Amniotic epithelial cell (primary cell): ENCODE measurements at regions not wholly inside any gene's neighbourhood (a gene's known extent, or its start where the extent isn't known, plus 50 kb on each side); places are given as distances from the start of the nearest gene placed in this dataset.
"Not testable (repeated sequence)": the region's sequence is repeated elsewhere in the genome, so short reads cannot be mapped to it uniquely, and the experiment has no call there.

Experiments
- DNase-seq: peaks from one replicate; pipeline ENCODE4 v3.0.0-alpha.2; 2010; ENCODE audit warnings: low read depth

DNA sequence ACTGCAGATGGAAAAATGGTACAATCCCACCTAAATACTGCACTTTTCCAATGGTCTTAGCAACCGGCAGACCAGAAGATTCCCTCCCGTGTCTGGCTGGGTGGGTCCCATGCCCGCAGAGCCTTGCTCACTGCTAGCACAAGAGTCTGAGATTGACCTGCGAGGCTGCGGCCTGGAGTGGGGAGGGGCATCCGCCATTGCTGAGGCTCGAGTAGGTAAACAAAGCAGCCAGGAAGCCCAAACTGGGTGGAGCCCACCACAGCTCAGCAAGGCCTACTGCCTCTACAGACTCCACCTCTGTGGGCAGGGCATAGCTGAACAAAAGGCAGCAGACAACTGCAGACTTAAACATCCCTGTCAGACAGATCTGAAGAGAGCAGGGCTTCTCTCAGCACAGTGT, 221.6 kb upstream of the CTNND2 start:
- no peak for DNase-seq

DNA sequence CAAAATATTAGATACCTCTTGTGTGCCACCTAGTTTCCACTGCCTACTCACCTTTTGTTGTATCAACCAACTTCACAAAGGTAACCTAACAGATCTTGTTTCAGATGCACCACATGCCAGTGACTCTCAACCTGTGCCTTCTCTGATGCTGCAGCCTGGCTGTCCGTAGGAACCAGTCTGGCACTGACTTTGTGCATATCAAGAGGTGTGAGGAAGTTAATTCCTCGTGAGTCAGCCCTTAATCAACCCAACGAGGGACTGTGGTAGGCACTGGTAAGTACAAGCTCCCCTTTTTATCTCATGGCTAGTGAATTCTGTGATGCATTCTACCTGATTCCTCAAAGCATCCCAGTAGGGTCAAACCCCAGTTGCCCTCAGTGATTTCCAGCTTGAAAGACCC, 215.4 kb upstream of the CTNND2 start:
- DNase-seq, result no peak

DNA sequence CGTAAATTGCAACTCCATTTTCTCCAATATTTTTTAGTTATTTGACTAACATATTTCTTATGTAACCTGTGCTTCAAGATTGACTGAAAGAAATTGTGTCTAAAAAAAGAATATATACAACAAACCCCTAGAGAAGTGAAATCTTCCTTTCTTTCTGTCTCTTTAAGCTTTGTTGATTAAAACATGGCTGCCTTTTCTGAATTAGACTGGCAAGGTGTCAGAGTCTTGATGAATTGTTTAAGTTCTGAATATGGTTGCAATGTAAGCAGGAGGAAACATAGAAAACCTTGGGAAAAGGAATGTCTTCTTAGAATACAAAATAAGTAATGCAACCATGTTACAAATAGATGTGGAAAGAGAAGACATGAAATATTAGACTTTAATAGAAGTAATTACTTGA, 209.8 kb upstream of the CTNND2 start:
- no peak for DNase-seq

DNA sequence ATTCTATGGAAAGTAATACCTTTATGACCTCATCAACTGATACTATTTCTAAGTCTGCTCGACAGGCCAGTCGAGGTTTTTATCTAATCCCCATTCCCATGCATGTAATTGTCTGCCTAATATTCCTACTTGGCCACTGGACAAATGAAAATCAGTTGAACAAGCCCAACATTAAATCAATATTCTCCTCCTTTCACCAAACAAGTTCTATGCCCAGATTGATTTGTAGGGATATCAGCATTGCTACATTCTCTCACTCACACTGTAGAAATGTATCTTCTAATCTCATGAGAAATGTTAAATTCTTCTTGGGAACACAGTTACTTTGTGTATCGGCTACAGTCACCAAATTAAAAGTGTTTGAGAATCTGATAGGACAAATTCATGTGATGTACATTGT, 208.8 kb upstream of the CTNND2 start:
- no peak for DNase-seq

DNA sequence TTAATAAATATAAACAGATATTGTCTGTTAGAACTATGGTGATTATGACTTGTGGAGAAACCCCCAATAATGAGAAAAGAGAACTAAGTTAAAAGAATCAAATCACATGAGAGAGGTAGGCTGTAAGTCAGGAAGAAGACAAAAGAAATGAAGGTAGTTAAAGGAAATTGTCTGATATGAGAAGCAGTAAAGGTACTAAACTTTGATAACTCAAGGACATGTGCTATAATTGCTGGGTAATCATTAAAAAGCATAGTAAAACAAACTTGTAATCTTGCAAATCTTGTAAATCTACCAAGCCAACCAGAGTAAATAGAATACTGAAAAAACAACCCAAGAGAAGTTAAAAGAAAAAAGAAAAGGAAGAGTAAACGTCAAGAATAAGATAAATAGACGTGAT, 207.0 kb upstream of the CTNND2 start:
- DNase-seq, result no peak

DNA sequence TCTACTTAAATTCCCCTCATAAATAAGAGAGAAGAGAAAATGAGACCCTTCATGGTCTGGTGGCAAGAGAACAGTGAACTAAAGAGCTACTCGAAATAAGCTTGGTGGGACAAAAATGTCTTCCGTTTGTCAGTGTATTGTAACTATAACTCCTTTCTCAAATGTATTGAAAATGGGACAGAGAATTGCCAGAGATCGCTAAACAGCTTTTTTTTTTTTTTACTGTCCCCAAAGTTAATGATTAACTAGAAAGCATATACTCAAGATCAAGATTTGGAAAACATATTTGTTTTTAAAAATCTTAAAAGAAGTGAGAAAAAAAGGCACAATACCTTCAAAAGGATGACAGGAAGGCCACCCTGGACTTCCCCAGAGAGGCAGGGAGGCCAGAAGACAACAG, 206.4 kb upstream of the CTNND2 start:
- no peak for DNase-seq

DNA sequence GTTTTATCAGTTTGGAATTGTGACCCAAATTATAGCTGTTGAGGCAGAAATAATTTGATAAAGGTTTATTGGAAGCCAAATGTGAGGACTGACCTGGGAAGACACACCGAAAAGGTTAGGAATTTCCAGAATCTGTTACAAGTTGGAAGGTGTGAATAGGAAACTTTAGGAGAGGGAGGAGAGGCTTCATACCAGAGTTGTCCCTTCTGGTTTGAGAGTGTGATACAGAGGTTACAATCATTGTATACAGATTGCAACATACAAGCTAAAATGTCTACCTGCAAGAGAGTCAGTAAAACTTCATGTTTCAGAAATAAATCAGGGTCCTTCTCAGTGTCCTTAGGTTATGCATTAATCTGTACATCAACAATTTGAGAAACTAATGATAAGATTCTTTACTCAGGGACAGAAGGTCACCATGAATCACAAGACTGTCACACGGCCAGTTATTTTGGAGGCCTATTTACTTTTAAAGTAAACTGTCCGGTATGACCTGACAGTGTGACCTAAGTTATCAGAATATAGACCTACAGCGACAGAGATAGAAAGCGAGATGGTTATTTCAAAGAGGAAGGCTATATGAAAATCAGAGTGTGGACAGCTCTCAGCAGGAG, 204.9 kb upstream of the CTNND2 start:
- no peak for DNase-seq

DNA sequence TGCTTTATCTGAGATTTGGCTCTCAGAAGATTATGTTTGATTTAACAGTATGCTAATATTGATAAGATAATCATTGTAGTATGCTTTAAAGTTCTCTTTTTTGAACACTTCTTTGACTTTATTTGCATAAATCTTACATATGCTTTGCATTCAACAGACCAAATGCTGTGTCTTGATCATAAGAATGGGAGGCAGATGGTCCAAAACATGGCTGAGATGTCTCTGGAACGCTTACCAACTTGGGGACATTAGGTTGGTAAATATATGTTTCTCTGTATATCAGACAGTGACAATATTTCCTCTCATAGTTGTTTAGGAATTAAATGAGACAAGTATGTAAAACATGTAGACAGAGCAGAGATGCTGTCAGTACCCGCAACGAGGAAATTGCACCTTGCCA, 197.9 kb upstream of the CTNND2 start:
- no peak for DNase-seq

DNA sequence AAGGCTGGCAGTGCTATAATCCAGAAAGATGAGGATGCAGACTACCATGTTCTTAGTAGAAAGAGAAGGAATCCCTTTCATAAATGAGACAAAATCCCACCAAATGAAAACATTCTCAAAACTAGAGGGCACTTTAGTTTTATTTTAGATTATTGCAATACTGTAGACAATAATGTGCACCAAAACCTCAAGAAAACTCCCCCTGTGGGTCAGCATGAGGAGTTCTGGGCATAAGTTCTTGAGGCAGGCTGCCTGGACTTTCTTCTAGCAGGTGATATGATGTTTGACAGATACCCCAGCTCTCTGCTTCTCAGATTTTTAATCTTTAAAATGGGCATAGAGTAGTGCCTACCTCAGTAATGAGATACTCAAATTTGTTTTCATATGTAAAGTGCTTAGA, 196.3 kb upstream of the CTNND2 start:
- DNase-seq, result no peak

DNA sequence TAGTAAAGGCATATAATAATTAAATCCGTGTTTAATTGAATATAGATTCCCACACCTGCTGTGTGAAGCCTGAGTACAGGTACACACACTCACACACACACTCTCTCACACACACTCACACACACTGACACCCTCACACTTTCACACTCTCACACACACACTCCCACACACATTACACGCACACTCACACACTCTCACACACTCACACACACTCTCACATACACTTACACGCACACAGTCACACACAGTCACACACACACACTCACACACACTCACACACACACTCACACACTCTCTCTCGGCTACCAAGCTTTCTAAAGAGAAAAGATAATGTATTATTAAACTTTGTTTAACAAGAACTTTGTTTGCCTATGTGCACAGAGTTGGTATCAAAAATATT, 195.1 kb upstream of the CTNND2 start:
- no peak for DNase-seq

DNA sequence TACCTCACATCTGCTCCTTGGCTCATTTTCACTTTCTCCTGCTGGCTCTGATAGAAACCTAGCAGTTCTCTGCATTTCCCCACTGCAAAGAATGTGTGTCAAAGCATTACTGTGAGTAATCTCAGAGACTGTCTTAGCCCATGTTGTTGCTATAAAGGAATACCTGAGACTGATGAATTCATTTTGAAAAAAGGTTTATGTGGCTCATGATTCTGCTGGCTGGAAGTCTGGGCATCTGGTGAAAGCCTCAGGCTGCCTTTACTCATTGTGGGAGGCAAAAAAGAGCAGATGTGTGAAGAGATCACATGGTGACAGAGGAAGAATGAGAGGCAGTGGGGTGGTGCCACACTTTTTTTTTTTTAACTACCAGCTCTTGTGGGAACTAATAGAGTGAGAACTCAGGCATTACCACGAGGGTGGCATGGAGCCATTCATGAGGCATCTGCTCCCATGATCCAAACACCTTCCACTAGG, 191.6 kb upstream of the CTNND2 start:
- no peak for DNase-seq

DNA sequence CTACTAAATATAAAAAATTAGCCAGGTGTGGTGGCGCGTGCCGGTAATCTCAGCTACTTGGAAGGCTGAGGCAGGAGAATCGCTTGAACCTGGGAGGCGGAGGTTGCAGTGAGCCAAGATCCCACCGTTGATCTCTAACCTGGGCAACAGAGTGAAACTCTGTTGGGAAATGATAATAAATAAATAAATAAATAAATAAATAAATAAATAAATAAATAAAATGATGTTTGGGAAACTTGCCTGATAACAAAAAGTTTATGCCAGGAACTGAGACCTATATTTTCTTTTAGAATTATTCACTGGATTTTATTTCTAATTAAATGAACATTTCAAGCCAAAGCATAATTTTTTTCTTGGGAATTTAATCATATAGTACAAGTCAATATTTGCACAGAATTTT, 189.3 kb upstream of the CTNND2 start:
- no peak for DNase-seq

DNA sequence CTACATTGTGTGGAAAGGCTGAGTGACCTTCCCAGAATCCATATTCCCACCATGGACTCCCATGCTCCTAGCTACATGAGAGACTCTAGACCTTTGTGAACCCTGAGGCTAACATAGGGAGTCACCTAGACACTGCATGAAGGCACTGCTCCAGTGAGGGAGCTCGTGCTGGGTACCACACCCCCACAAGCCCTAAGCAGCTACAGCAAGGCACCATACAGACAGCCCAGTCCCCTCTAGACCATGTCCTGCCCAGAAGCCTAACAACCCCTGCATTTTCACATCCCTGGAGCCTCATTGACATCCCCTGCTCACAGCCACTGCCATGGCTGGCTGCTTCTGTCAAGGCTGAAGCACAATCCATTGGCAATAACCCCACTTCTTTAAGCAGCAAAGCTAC, 176.5 kb upstream of the CTNND2 start:
- DNase-seq, result no peak

DNA sequence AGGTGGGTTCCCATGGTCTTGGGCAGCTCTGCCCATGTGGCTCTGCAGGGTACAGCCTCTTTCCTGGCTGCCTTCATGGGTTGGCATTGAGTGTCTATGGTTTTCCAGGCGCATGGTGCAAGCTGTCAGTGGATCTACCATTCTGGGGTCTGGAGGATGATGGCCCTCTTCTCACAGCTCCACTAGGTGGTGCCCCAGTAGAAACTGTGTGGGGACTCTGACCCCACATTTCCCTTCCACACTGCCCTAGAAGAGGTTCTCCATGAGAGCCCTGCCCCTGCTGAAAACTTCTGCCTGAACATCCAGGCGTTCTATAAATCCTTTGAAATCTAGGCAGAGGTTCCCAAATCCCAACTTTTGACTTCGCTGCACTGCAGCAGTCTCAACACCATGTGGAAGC, 174.0 kb upstream of the CTNND2 start:
- not testable (repeated sequence) for DNase-seq

DNA sequence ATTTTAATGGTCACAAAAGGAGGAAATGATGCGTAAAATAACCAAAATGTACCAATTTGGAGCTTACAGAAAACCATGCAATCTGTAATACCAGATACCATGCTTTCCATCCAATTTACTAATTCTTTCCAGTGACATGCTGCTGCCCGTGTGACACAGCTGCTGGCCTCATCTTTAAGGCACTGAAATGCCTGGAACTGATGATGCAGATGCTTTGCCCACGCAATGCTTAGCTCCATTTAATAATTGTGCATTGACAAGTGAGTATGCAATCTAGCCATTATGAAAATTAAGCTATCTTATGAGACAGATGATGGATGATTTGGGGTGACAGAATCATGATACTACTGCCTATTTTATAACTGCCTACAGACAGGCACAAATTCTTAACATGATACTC, 169.2 kb upstream of the CTNND2 start:
- DNase-seq, result no peak

DNA sequence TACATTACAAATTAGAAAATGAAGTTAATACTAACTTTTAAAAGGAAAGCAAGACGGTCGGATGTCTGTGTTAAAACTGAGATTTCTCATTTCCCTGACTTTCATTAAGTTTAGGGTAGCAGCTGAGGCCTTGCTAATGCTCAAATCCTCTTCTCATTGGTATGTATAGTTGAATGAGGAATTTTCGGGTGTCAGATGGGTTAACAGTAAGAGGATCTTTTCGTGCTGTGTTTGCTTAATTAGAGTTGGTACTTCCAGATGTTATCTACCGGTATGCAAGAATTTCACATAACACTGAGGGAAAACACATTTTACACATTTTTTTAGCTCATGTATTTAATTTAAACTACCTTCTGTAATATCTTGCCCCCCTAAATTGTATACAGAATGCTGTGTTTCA, 168.2 kb upstream of the CTNND2 start:
- no peak for DNase-seq

DNA sequence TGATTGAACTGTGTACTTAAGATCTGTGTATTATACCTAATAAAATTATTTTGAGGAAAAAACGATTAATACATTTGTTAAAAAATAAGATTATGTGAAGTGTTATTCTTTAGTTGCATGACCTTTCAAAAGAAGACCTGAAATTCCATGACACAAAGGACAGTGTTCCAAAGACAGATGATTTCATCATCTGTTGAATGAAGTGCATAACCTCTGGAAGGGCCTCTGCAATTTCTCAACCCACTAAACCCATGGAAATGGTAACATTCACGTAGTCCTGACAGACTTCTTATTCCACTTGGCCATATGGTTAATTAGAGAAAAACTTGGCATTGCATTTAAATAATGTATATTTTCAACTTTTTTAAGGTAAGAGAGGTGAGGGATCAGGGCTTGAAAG, 167.2 kb upstream of the CTNND2 start:
- DNase-seq, result no peak

DNA sequence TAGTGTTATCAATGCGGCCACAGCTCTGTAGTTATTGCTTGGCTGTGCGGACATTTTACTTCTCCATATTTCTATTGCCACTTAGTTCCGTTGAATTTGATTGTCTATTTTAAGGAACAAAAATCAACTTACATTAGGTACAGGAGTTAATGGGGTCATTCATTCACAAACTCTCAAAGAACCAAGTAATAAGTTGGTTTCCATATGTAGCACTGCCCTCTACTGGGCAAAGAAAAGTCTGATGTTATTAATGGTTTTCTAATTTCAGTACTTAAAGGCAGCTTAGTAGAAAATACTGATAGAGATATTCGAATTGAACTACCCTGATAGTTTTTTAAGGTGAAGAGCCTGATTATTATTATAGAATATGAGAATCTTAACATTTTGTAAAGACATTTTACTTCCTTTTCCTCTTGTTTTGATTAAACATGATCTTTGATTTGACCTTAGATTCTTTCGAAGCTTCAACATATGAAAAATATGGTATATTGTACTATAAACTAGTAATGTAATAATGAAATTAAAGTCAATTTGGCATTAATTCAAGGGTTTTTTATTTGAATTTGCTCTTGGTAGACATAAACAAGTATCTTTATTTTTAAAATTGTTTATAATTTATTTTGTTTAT, 119.5 kb upstream of the CTNND2 start:
- peak; percentile 31 for DNase-seq

DNA sequence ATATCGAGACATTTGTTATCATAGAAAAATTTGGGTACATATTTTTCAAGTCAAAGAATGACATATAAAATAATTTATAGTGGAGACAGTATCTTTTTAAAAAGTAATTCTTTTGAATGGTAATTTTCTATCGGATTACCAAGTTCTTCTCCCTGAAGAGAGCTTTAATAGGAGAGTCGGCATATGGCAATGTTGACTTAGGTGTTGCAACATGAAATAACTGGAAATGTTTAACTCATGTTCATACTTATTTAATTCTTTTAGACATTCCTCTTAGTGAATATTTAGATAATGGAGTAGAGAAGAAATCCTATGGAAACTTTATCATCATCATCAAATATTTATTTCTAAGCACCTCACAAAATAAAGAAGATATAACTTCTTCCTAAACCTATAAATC, 118.2 kb upstream of the CTNND2 start:
- no peak for DNase-seq

DNA sequence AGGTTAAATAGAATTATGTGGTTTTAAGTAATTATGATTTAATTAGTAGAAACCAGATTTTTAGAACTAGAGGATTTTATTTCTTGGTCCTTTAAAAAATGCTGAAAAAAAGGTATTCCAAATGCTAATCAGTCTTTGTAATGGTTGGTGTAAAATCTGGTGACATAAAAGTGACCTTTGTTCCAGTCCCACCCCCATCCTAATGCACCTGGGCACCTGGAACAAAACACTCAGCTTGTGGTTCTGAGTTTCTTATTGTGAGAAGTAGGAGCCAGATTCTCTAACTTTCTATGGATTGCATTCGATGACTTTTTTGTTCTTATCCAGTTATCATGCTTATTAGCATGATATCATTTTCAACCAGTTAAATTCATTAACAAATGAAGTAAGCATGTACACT, 115.1 kb upstream of the CTNND2 start:
- no peak for DNase-seq

DNA sequence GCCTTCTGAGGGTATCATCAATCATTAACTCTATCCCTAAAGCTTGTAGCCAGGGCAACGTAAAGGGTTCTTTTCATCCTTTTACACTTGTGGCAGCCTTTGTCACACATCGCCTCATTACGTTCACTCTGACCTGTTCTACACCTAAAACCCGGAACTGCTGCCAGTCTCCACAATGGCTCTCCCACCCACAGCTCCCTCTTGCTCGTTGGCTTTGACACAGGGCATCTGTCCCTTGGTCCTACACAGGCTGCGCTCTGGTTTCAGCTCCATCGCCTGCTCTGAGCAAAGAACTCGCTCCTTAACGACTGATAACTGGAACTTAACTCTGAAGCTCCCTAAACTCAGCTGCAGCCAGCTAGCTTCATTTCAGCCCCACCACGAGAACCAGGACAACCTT, 112.8 kb upstream of the CTNND2 start:
- no peak for DNase-seq

DNA sequence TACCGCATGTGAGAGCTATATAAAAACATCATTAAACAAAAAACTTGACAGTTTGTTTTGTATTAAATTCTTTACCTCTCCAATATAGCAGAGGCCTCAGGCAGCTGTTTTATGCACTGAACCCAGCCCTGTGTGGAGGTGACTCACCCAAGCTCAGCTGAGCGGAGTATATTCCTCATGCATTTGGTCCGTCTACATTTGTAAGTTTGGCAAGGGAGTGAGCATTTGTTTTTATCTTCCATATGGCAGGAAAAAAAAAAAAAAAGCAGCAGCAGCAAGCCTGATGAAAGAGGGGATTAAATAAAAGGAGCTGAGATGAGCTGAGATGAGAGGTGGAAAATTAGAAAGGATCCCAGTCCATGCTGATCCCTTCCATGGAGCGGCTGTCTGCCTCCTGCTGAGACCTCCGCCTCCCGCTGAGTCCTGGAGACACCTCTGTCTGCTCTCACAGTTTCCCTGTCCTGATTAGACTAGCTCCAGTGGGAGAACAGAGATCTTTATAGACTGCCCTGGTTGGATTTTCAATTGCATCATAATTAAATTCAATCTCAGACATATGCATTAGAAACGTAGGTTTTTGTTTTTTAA, 112.0 kb upstream of the CTNND2 start:
- DNase-seq, result no peak

DNA sequence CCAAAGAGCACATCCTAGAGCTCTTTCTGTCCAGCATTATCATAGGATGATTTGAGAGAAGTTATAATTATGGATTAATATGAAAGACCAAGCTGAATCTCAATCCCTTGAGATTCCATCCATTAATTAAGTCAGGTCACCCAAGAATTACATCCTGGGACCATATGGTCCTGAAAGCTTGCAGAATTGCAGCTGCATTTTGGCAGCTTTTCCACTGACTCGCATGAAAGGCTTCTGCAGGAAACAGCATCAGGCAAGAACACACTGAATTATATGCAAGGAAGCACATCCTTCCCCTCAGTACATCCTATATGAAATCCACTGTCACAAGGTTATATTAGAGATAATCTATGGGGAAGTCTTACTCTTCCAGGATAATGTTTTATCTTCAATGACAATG, 109.1 kb upstream of the CTNND2 start:
- no peak for DNase-seq

DNA sequence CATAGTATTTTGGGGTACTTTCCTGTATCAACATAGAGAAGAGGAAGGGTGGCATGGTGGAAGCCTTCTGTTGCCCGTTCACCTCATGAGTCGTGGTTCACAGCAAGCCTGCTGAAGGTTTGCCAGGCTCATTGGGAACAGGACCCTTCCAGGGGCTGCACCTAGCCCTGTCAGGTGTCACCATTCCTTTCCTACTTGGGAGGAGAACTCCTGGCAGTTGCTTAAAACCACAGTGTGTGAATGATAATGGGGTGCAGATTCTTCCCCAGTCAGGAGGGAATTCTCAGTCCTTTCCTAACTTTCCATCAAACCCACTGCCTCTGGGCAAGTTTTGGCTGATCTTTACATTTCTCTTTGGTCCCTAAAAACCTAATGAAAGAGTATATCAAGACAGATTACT, 99.4 kb upstream of the CTNND2 start:
- no peak for DNase-seq
